Esophagus squamous epithelium (tissue), 5 donors: ENCODE measurements at regions not wholly inside any gene's neighbourhood (a gene's known extent, or its start where the extent isn't known, plus 50 kb on each side); places are given as distances from the start of the nearest gene placed in this dataset.

Experiments used
- DNase-seq: peaks from one replicate; lab custom pipeline; 2025; lab: John Stamatoyannopoulos, UW
- H3K27ac ChIP-seq, 4 donors: fragments of 200-600 bp; sonication (generic); one replicate each; pipeline ENCODE4 v1.5.1; 2016 to 2019; ENCODE audit warnings: mild to moderate bottlenecking in 1 of 4
- H3K27me3 ChIP-seq, 4 donors: fragments of 200-600 bp; sonication (generic); 1 replicate in 3 of 4; 2 replicates in 1 of 4; pipeline versions ENCODE4 v1.5.1 to v1.6.0; 2017 to 2021; ENCODE audit warnings: antibody characterized with exemption in 1 of 4
- H3K36me3 ChIP-seq, 3 donors: fragments of 200-600 bp; sonication (generic); one replicate each; pipeline ENCODE4 v1.5.1; 2016 to 2019
- H3K4me1 ChIP-seq, 3 donors: fragments of 200-600 bp; sonication (generic); one replicate each; pipeline ENCODE4 v1.5.1; 2017 to 2019
- H3K4me3 ChIP-seq, 4 donors: fragments of 200-600 bp; sonication (generic); 1 replicate in 3 of 4; 2 replicates in 1 of 4; pipeline ENCODE4 v1.5.1; 2016 to 2019; ENCODE audit warnings: mild to moderate bottlenecking in 2 of 4, moderate library complexity in 1 of 4
- H3K9me3 ChIP-seq, 3 donors: fragments of 200-600 bp; sonication (generic); one replicate each; pipeline ENCODE4 v1.5.1; 2016 to 2019
- CTCF ChIP-seq, 6 experiments: fragments of 450-650 bp in 4 of 6; fragments of 200-600 bp in 2 of 6; sonication (generic) in 2 of 6; IDR thresholded peaks; one replicate each; pipeline ENCODE4 v1.5.1; 2016 to 2019; ENCODE audit warnings: antibody characterized with exemption in 6 of 6, mild to moderate bottlenecking in 4 of 6, moderate library complexity in 4 of 6
- POLR2A ChIP-seq, 4 donors: fragments of 450-650 bp; IDR thresholded peaks; one replicate each; pipeline ENCODE4 v1.6.1; 2017; ENCODE audit warnings: antibody characterized with exemption in 4 of 4, mild to moderate bottlenecking in 4 of 4, moderate library complexity in 3 of 4
- WGBS, 2 donors: methylation state at CpG; one replicate each; pipeline ENCODE4 v1.1.5; 2018; 5-methylcytosine and 5-hydroxymethylcytosine counted together
- intact Hi-C: fragments of 100-400 bp; cut with DNase I; formaldehyde crosslinking; loops from one replicate; pipeline ENCODE4 v1.15.0; 2022
- donor health status: DM: yes; HTN: yes; CAD: no.

GRCh38 chr7:36802459-36803135 is 78.3 kb upstream of the AOAH start:
- no peaks in the 10 kb centered on the region for H3K36me3 ChIP-seq
- H3K27ac ChIP-seq = no peak overlapping the region
- H3K4me3 ChIP-seq = no peak overlapping the region
- intact Hi-C loops = loop anchor here (10.0 kb wide), 1 partner anchor 58 kb away; no protein-coding TSS in a partner anchor
- no peaks in the 10 kb centered on the region for H3K27me3 ChIP-seq
- TF ChIP-seq POLR2A (IDR thresholded peaks at IDR 0.05) (no peak), CTCF (IDR thresholded peaks at IDR 0.05) (no peak)
- DNase-seq = no peak
- H3K9me3 ChIP-seq = no peaks in the 10 kb centered on the region
- 70 to 77% methylated on average over 1 of the region's 1 CpG for WGBS, 2 donors
- no peaks in the 10 kb centered on the region for H3K4me1 ChIP-seq

- DNase-seq = no peak
- WGBS, 2 donors = 74 to 84% methylated on average over 3 to 4 of the region's 4 CpGs
- Histone ChIP-seq H3K27me3 (no peaks in the 10 kb centered on the region), H3K9me3 (no peaks in the 10 kb centered on the region), H3K27ac (no peak overlapping the region), H3K4me3 (no peak overlapping the region), H3K36me3 (no peaks in the 10 kb centered on the region), H3K4me1 (peaks cover 0 to 12% (median 7%) of the 10 kb centered on the region in 3 donors)
- intact Hi-C loops = no loop called here
- TF ChIP-seq POLR2A (IDR thresholded peaks at IDR 0.05) (no peak), CTCF (IDR thresholded peaks at IDR 0.05) (no peak)
Measured at GRCh38 chr7:36796850-36797536, 72.7 kb upstream of the AOAH start.

- H3K4me1 ChIP-seq = peaks cover 0 to 12% (median 7%) of the 10 kb centered on the region in 3 donors
- H3K4me3 ChIP-seq = no peak overlapping the region
- H3K27ac ChIP-seq = peak overlapping the region in 2 of 4 donors; percentile 42 to 62
- no peaks in the 10 kb centered on the region for H3K27me3 ChIP-seq
- 29% methylated on average over 4 of the region's 4 CpGs for WGBS, 2 donors
- TF ChIP-seq POLR2A (IDR thresholded peaks at IDR 0.05) (no peak), CTCF (IDR thresholded peaks at IDR 0.05) (no peak)
- intact Hi-C loops = no loop called here
- no peaks in the 10 kb centered on the region for H3K36me3 ChIP-seq
- DNase-seq = no peak
- H3K9me3 ChIP-seq = no peaks in the 10 kb centered on the region
Measured at GRCh38 chr7:36795451-36796021, 71.2 kb upstream of the AOAH start.

GRCh38 chr7:36794689-36795088 is 70.4 kb upstream of the AOAH start:
- 57 to 79% methylated on average over 3 of the region's 3 CpGs for WGBS, 2 donors
- Histone ChIP-seq H3K27me3 (no peaks in the 10 kb centered on the region), H3K27ac (no peak overlapping the region), H3K9me3 (no peaks in the 10 kb centered on the region), H3K4me3 (no peak overlapping the region), H3K36me3 (no peaks in the 10 kb centered on the region), H3K4me1 (peaks cover 0 to 12% (median 7%) of the 10 kb centered on the region in 3 donors)
- no peak for DNase-seq
- TF ChIP-seq CTCF (IDR thresholded peaks at IDR 0.05) (no peak), POLR2A (IDR thresholded peaks at IDR 0.05) (no peak)
- intact Hi-C loops = no loop called here

GRCh38 chr7:36792421-36792820 is 68.1 kb upstream of the AOAH start:
- Histone ChIP-seq H3K27ac (no peak overlapping the region), H3K4me3 (no peak overlapping the region), H3K4me1 (peaks cover 0 to 12% (median 7%) of the 10 kb centered on the region in 3 donors), H3K9me3 (no peaks in the 10 kb centered on the region), H3K36me3 (no peaks in the 10 kb centered on the region), H3K27me3 (no peaks in the 10 kb centered on the region)
- WGBS, 2 donors = 79 to 87% methylated on average over 5 of the region's 5 CpGs
- TF ChIP-seq CTCF (IDR thresholded peaks at IDR 0.05) (no peak), POLR2A (IDR thresholded peaks at IDR 0.05) (no peak)
- intact Hi-C loops = no loop called here
- DNase-seq = no peak
